ENCODE measurements at regions not wholly inside any gene's neighbourhood (a gene's known extent, or its start where the extent isn't known, plus 50 kb on each side); places are given as distances from the start of the nearest gene placed in this dataset.
A peak's percentile ranks its signal among the peaks of the same experiment; 100 is the strongest.

DNA sequence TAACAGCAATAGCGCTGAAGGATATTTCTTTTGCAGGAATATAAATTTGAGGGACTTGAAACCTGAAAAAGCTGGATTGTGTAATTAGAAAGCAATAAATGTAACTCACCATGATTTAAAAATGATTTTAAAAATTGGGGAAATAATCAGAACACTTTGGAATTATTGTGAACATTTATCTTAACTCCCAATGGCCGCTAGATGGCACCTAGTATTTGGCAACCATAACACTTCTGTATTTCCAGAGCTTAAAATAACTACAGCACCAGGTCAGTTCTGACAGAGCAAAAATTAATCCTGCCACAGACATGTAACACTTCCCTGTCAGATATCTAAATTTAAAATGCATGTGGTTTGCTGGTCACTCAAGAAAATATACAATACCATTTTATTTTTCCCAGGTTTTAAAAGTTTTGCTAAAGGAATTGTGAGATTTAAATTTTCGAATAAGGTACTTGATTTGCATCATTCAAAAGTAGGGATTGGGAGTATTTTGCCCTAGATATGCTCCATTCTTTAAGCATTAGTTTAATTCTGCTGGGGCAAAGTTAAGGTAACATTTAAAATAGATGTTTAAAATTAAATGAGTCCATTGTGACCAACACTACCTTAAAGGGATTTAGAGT lies 144.5 kb downstream of the PPP1R3A start:
- no peak overlapping the region for H3K4me3 ChIP-seq
- H3K36me3 ChIP-seq: no peaks in the 10 kb centered on the region
- 30% methylated on average over 3 of the region's 3 CpGs for WGBS
- no peaks in the 10 kb centered on the region for H3K9me3 ChIP-seq
- no peak for TF ChIP-seq POLR2AphosphoS5 (IDR thresholded peaks at IDR 0.05)
- TF ChIP-seq, protein P1, sequence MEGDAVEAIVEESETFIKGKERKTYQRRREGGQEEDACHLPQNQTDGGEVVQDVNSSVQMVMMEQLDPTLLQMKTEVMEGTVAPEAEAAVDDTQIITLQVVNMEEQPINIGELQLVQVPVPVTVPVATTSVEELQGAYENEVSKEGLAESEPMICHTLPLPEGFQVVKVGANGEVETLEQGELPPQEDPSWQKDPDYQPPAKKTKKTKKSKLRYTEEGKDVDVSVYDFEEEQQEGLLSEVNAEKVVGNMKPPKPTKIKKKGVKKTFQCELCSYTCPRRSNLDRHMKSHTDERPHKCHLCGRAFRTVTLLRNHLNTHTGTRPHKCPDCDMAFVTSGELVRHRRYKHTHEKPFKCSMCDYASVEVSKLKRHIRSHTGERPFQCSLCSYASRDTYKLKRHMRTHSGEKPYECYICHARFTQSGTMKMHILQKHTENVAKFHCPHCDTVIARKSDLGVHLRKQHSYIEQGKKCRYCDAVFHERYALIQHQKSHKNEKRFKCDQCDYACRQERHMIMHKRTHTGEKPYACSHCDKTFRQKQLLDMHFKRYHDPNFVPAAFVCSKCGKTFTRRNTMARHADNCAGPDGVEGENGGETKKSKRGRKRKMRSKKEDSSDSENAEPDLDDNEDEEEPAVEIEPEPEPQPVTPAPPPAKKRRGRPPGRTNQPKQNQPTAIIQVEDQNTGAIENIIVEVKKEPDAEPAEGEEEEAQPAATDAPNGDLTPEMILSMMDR (IDR thresholded peaks at IDR 0.05): peak in 1 of 2 donors; percentile 19
- H3K4me1 ChIP-seq: no peaks in the 10 kb centered on the region
- H3K27me3 ChIP-seq: no peaks in the 10 kb centered on the region
- no peak for DNase-seq (ENCODE audit: low spot score in 2 of 2)
- H3K27ac ChIP-seq: no peak overlapping the region

DNA sequence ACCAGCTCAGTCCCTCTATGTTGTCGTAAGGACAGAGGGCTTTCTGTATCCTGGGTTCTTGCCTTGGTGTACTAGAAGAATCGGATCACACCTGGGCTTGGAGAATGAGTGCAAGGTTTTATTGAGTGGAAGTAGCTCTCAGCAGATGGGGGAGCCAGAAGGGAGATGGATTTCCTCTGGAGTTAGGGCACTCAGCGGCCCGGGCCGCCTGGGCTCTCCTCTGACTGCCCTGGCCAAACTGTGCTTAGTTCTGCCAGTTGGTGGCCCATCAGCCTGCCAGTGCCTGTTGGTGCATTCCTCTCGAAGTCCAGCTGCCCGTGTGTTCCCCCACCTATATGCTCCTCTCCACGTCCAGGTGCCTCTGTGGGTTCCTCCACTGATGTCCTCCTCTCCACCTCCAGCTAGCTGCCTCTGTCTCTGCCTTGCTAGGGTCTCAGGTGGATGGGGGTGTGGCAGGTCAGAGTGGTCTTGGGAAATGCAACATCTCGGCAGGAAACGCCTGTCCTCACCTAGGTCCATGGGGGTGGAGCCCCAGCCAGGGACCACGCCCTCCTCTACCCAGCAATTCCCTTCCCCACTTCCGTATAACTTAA lies 148.6 kb downstream of the PPP1R3A start:
- no peak overlapping the region for H3K27ac ChIP-seq
- 92% methylated on average over 12 of the region's 12 CpGs for WGBS
- no peaks in the 10 kb centered on the region for H3K9me3 ChIP-seq
- no peaks in the 10 kb centered on the region for H3K4me1 ChIP-seq
- H3K4me3 ChIP-seq: no peak overlapping the region
- no peak for TF ChIP-seq EP300 (IDR thresholded peaks at IDR 0.05)
- no peak for TF ChIP-seq POLR2A (IDR thresholded peaks at IDR 0.05)
- TF ChIP-seq POLR2AphosphoS5 (IDR thresholded peaks at IDR 0.05): no peak
- TF ChIP-seq, protein P1 (IDR thresholded peaks at IDR 0.05): no peak
- no peaks in the 10 kb centered on the region for H3K27me3 ChIP-seq
- no peaks in the 10 kb centered on the region for H3K36me3 ChIP-seq
- no peak for DNase-seq (ENCODE audit: low spot score in 2 of 2)

DNA sequence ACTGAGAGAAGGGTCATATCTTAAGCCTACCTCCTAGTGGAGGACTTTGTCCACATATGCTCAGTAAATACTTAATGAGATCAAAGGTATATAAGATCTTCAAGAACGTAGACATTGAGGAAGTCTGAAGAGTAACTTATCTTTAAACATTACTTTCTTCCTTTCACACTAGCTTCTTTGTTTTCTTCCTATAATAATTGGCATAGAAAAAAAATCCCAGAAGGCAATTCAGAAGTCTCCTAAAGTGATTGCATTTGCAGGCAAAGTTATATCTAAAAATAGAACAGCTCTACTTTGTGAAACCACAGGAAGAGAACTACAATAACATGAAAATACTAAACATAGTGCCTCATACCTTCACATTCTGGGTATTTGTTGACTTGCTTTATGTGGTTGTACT lies 150.4 kb downstream of the PPP1R3A start:
- no peak for DNase-seq (ENCODE audit: low spot score in 2 of 2)
- 30% methylated on average over 1 of the region's 1 CpG for WGBS
- Histone ChIP-seq H3K27me3 (no peaks in the 10 kb centered on the region), H3K4me1 (no peaks in the 10 kb centered on the region), H3K4me3 (no peak overlapping the region), H3K36me3 (no peaks in the 10 kb centered on the region), H3K27ac (no peak overlapping the region), H3K9me3 (no peaks in the 10 kb centered on the region)
- TF ChIP-seq POLR2AphosphoS5 (IDR thresholded peaks at IDR 0.05) (no peak), EP300 (IDR thresholded peaks at IDR 0.05) (no peak), POLR2A (IDR thresholded peaks at IDR 0.05) (no peak)
- TF ChIP-seq, protein P1 (IDR thresholded peaks at IDR 0.05): no peak

DNA sequence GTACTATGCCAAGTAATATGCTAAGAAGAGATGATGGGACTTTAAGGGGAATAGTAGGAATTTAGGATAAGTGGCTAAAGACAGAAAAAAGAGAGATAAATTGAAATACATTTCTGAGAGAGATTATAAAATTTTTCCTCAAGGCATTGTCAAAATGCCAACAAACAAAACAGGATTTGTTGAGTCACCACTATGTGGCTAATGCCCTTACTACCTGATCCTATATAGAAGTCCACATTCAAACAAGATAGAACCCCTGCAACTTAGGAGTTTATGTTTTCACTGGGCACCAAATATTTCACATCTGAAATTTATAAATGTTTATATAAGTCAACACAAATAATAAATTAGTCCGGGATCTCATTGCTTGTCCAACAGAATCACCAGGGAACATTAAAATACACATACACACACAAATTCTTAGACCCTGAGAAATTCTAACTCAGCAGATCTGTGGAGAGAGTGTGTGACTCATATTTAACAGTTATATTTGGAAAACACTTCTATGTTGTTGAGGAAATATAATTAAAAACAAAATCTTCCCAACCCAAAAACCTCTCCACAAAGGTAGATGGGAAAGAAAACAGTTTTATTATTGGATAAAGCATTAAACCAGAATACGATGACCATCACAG lies 154.3 kb downstream of the PPP1R3A start:
- no peak overlapping the region for H3K27ac ChIP-seq
- DNase-seq (ENCODE audit: low spot score in 2 of 2): no peak
- no peaks in the 10 kb centered on the region for H3K9me3 ChIP-seq
- WGBS: 71% methylated on average over 2 of the region's 2 CpGs
- H3K27me3 ChIP-seq: no peaks in the 10 kb centered on the region
- TF ChIP-seq EP300 (IDR thresholded peaks at IDR 0.05): no peak
- TF ChIP-seq, protein P1 (IDR thresholded peaks at IDR 0.05): no peak
- H3K4me1 ChIP-seq: no peaks in the 10 kb centered on the region
- H3K4me3 ChIP-seq: no peak overlapping the region
- no peaks in the 10 kb centered on the region for H3K36me3 ChIP-seq

DNA sequence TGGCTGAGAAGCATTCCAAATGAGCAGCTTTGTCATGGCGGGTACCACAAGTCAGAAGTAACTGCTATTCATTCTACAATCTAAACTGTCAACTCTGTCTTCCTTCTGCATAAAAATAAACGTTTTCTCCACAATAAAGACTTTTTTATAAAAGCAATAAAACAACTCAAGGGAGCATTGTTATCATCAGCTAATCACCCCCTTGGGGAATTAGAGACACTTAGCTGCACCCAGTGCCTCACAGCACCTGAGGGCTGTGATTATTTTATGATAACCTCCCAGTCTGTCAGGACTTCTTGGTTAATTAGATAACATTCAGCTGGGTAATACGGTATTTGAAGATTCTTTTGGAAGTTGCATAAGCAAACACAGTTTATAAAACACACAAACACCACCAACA lies 155.6 kb downstream of the PPP1R3A start:
- no peaks in the 10 kb centered on the region for H3K36me3 ChIP-seq

More for the DNA sequence above, 155.6 kb downstream of the PPP1R3A start:
- TF ChIP-seq EP300 (IDR thresholded peaks at IDR 0.05): no peak
- no peak for TF ChIP-seq POLR2A (IDR thresholded peaks at IDR 0.05)
- TF ChIP-seq, protein P1 (IDR thresholded peaks at IDR 0.05): no peak
- DNase-seq (ENCODE audit: low spot score in 2 of 2): no peak
- Histone ChIP-seq H3K4me1 (no peaks in the 10 kb centered on the region), H3K9me3 (no peaks in the 10 kb centered on the region), H3K4me3 (no peak overlapping the region), H3K27me3 (no peaks in the 10 kb centered on the region), H3K27ac (no peak overlapping the region)
- 37% methylated on average over 3 of the region's 3 CpGs for WGBS

All from suprapubic skin (tissue), 4 donors.